ENCODE measurements at regions not wholly inside any gene's neighbourhood (a gene's known extent, or its start where the extent isn't known, plus 50 kb on each side); places are given as distances from the start of the nearest gene placed in this dataset.

- dilution Hi-C loops (cut with MboI; ENCODE audit: extremely low pct_ligation_motif_present, low sequenced_read_pairs), result no loop called here
- TF ChIP-seq EZH2 (IDR thresholded peaks at IDR 0.05; ENCODE audit: low read length) (no peak), CTCF (optimal IDR thresholded peaks at IDR 0.05 in 1 of 3, IDR thresholded peaks at IDR 0.05 in 1 of 3, conservative IDR thresholded peaks at IDR 0.05 in 1 of 3; ENCODE audit: extremely low read depth in 1 of 3, insufficient read depth in 2 of 3, low read length in 3 of 3) (no peak)
- no peaks in the 10 kb centered on the region for H4K20me1 ChIP-seq (ENCODE audit: control insufficient read depth, extremely low read depth, insufficient read depth, low read length)
- H3K9ac ChIP-seq (ENCODE audit: control insufficient read depth, extremely low read depth, insufficient read depth, low read length), result no peak overlapping the region
- H3K9me1 ChIP-seq (ENCODE audit: control insufficient read depth, extremely low read depth, insufficient read depth, low read length), result no peaks in the 10 kb centered on the region
- peak; percentile 17 for FAIRE-seq
- H3K4me2 ChIP-seq (ENCODE audit: control insufficient read depth, extremely low read depth, insufficient read depth, low read depth, low read length), result no peak overlapping the region
- no peak for DNase-seq (ENCODE audit: low read depth, low spot score)
- H3K79me2 ChIP-seq (ENCODE audit: control insufficient read depth, insufficient read depth, low read length), result no peaks in the 10 kb centered on the region
- no peak overlapping the region for H3K27ac ChIP-seq (ENCODE audit: control insufficient read depth, insufficient read depth, low read length)
- no peaks in the 10 kb centered on the region for H3K27me3 ChIP-seq (ENCODE audit: control insufficient read depth, extremely low read depth, insufficient read depth, low read length)
- no peaks in the 10 kb centered on the region for H3K4me1 ChIP-seq (ENCODE audit: control insufficient read depth, extremely low read depth, insufficient read depth, low read length)
- no peak overlapping the region for H3K4me3 ChIP-seq (ENCODE audit: control insufficient read depth in 2 of 3, extremely low read depth in 1 of 3, insufficient read depth in 2 of 3, low read depth in 1 of 3, low read length in 3 of 3)
- no peaks in the 10 kb centered on the region for H3K36me3 ChIP-seq (ENCODE audit: control insufficient read depth in 2 of 2, extremely low read depth in 1 of 2, insufficient read depth in 2 of 2, low read length in 2 of 2)
- no peaks in the 10 kb centered on the region for H3K9me3 ChIP-seq (ENCODE audit: control insufficient read depth, low read depth, low read length)
- H2AFZ ChIP-seq (ENCODE audit: control insufficient read depth, low read length), result no peak overlapping the region
Measured at GRCh38 chr2:223688094-223688835, 86.1 kb upstream of the SCG2 start.

GRCh38 chr2:223681125-223681524 is 79.0 kb upstream of the SCG2 start:
- H3K9ac ChIP-seq (ENCODE audit: control insufficient read depth, extremely low read depth, insufficient read depth, low read length), result no peak overlapping the region
- dilution Hi-C loops (cut with MboI; ENCODE audit: extremely low pct_ligation_motif_present, low sequenced_read_pairs), result no loop called here
- H3K27me3 ChIP-seq (ENCODE audit: control insufficient read depth, extremely low read depth, insufficient read depth, low read length), result no peaks in the 10 kb centered on the region
- no peaks in the 10 kb centered on the region for H3K4me1 ChIP-seq (ENCODE audit: control insufficient read depth, extremely low read depth, insufficient read depth, low read length)
- no peaks in the 10 kb centered on the region for H3K79me2 ChIP-seq (ENCODE audit: control insufficient read depth, insufficient read depth, low read length)
- H3K9me1 ChIP-seq (ENCODE audit: control insufficient read depth, extremely low read depth, insufficient read depth, low read length), result no peaks in the 10 kb centered on the region
- no peak for DNase-seq (ENCODE audit: low read depth, low spot score)
- H3K4me2 ChIP-seq (ENCODE audit: control insufficient read depth, extremely low read depth, insufficient read depth, low read depth, low read length), result no peak overlapping the region
- TF ChIP-seq CTCF (optimal IDR thresholded peaks at IDR 0.05 in 1 of 3, IDR thresholded peaks at IDR 0.05 in 1 of 3, conservative IDR thresholded peaks at IDR 0.05 in 1 of 3; ENCODE audit: extremely low read depth in 1 of 3, insufficient read depth in 2 of 3, low read length in 3 of 3), result no peak
- no peaks in the 10 kb centered on the region for H3K9me3 ChIP-seq (ENCODE audit: control insufficient read depth, low read depth, low read length)
- no peaks in the 10 kb centered on the region for H3K36me3 ChIP-seq (ENCODE audit: control insufficient read depth in 2 of 2, extremely low read depth in 1 of 2, insufficient read depth in 2 of 2, low read length in 2 of 2)
- H4K20me1 ChIP-seq (ENCODE audit: control insufficient read depth, extremely low read depth, insufficient read depth, low read length), result no peaks in the 10 kb centered on the region
- no peak overlapping the region for H2AFZ ChIP-seq (ENCODE audit: control insufficient read depth, low read length)
- H3K27ac ChIP-seq (ENCODE audit: control insufficient read depth, insufficient read depth, low read length), result no peak overlapping the region
- H3K4me3 ChIP-seq (ENCODE audit: control insufficient read depth in 2 of 3, extremely low read depth in 1 of 3, insufficient read depth in 2 of 3, low read depth in 1 of 3, low read length in 3 of 3), result no peak overlapping the region
- no peak for FAIRE-seq

Measured in keratinocyte (primary cell).